ENCODE measurements at regions not wholly inside any gene's neighbourhood (a gene's known extent, or its start where the extent isn't known, plus 50 kb on each side); places are given as distances from the start of the nearest gene placed in this dataset.
"Not testable (repeated sequence)": the region's sequence is repeated elsewhere in the genome, so short reads cannot be mapped to it uniquely, and the experiment has no call there.

- H3K27ac ChIP-seq, result no peak overlapping the region
- TF ChIP-seq, protein P1, sequence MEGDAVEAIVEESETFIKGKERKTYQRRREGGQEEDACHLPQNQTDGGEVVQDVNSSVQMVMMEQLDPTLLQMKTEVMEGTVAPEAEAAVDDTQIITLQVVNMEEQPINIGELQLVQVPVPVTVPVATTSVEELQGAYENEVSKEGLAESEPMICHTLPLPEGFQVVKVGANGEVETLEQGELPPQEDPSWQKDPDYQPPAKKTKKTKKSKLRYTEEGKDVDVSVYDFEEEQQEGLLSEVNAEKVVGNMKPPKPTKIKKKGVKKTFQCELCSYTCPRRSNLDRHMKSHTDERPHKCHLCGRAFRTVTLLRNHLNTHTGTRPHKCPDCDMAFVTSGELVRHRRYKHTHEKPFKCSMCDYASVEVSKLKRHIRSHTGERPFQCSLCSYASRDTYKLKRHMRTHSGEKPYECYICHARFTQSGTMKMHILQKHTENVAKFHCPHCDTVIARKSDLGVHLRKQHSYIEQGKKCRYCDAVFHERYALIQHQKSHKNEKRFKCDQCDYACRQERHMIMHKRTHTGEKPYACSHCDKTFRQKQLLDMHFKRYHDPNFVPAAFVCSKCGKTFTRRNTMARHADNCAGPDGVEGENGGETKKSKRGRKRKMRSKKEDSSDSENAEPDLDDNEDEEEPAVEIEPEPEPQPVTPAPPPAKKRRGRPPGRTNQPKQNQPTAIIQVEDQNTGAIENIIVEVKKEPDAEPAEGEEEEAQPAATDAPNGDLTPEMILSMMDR (conservative IDR thresholded peaks at IDR 0.05), result no peak
- no peak for TF ChIP-seq ZFX (IDR thresholded peaks at IDR 0.05)
Measured at GRCh38 chr9:29176786-29177185, 1603.5 kb upstream of the C9orf72 start.

- H3K27ac ChIP-seq, result no peak overlapping the region
- TF ChIP-seq, protein P1 (conservative IDR thresholded peaks at IDR 0.05), result no peak
- no peak for TF ChIP-seq ZFX (IDR thresholded peaks at IDR 0.05)
Measured at GRCh38 chr9:29183971-29184370, 1610.7 kb upstream of the C9orf72 start.

- H3K27ac ChIP-seq, result not testable (repeated sequence)
Measured at GRCh38 chr9:29188771-29189170, 1615.5 kb upstream of the C9orf72 start.

GRCh38 chr9:29189221-29189620, 1615.9 kb upstream of the C9orf72 start:
- not testable (repeated sequence) for H3K27ac ChIP-seq

DNA sequence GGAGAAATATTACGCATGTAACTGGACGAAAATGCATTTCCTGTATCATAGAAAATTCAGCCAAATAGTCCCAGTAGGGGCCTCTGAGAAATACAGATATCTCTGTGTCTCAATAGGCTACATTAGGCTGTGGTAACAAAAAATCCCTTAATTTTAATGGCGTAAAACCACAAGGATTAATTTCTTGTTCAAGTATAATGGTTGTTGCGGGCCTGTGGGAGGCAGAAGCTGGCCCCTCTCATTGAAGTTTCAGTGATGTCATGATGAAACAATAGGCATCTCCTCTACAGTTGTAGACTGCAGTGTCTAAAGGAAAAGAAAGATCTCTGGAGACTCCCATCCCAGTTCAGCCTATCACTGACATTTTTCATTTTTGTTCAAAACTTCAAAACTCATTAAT, 1625.6 kb upstream of the C9orf72 start:
- H3K27ac ChIP-seq, result no peak overlapping the region
- TF ChIP-seq, protein P1 (conservative IDR thresholded peaks at IDR 0.05), result no peak
- TF ChIP-seq ZFX (IDR thresholded peaks at IDR 0.05), result no peak

- no peak overlapping the region for H3K27ac ChIP-seq
- TF ChIP-seq, protein P1 (conservative IDR thresholded peaks at IDR 0.05), result no peak
- no peak for TF ChIP-seq ZFX (IDR thresholded peaks at IDR 0.05)
Measured at GRCh38 chr9:29199975-29200374, 1626.7 kb upstream of the C9orf72 start.

GRCh38 chr9:29200650-29201049, 1627.4 kb upstream of the C9orf72 start:
- no peak overlapping the region for H3K27ac ChIP-seq

GRCh38 chr9:29203244-29203930, 1630.1 kb upstream of the C9orf72 start:
- H3K27ac ChIP-seq, result no peak overlapping the region
- TF ChIP-seq ZFX (IDR thresholded peaks at IDR 0.05), result no peak
- TF ChIP-seq, protein P1 (conservative IDR thresholded peaks at IDR 0.05), result no peak

More at GRCh38 chr9:29200650-29201049, 1627.4 kb upstream of the C9orf72 start:
- TF ChIP-seq, protein P1 (conservative IDR thresholded peaks at IDR 0.05), result no peak
- no peak for TF ChIP-seq ZFX (IDR thresholded peaks at IDR 0.05)

All from C4-2B (cell line).